ENCODE measurements at regions not wholly inside any gene's neighbourhood (a gene's known extent, or its start where the extent isn't known, plus 50 kb on each side); places are given as distances from the start of the nearest gene placed in this dataset.

GRCh38 chr6:103455275-103455674 is 1404.4 kb downstream of the HACE1 start:
- ChIA-PET POLR2A (no interaction called here), CTCF (no interaction called here)
- in situ Hi-C loops (cut with HindIII; ENCODE audit: low pct_unique_long_range_greater_than_20kb, low sequenced_read_pairs) = no loop called here
- H3K36me3 ChIP-seq (ENCODE audit: control insufficient read depth, insufficient read depth, low read length) = no peaks in the 10 kb centered on the region
- ATAC-seq (no peak), DNase-seq (ENCODE audit: low read depth, low spot score) (no peak)
- H3K9me3 ChIP-seq (ENCODE audit: control insufficient read depth, insufficient read depth, low read depth, low read length) = no peaks in the 10 kb centered on the region
- TF ChIP-seq SIN3A (IDR thresholded peaks at IDR 0.05; ENCODE audit: borderline replicate concordance, insufficient read depth, low read depth, low read length) = no peak
- TF ChIP-seq POLR2AphosphoS5 (IDR thresholded peaks at IDR 0.05; ENCODE audit: low read depth, low read length) = no peak
- no peak for TF ChIP-seq TCF7L2 (IDR thresholded peaks at IDR 0.05; ENCODE audit: low read depth, low read length)
- no peak for TF ChIP-seq CTCF (IDR thresholded peaks at IDR 0.05)
- TF ChIP-seq REST (IDR thresholded peaks at IDR 0.05; ENCODE audit: insufficient read depth in 1 of 2, low read depth in 2 of 2, low read length in 1 of 2) = no peak
- no peaks in the 10 kb centered on the region for H3K4me1 ChIP-seq (ENCODE audit: control insufficient read depth, insufficient read depth, low read length)
- no peak overlapping the region for H3K27ac ChIP-seq (ENCODE audit: low read length)
- no peak overlapping the region for H3K4me3 ChIP-seq (ENCODE audit: low read depth in 2 of 2, low read length in 2 of 2)
- intact Hi-C loops (cut with micrococcal nuclease; ENCODE audit: unreplicated experiment) = no loop called here
- H3K27me3 ChIP-seq (ENCODE audit: control insufficient read depth, insufficient read depth, low read length) = no peaks in the 10 kb centered on the region
- no TSS peak for BruUV-seq (replicated peaks)

GRCh38 chr6:103409475-103409874 is 1450.2 kb downstream of the HACE1 start:
- CTCF ChIA-PET = no interaction called here
- no TSS peak for BruUV-seq (replicated peaks)

More at GRCh38 chr6:103409475-103409874, 1450.2 kb downstream of the HACE1 start:
- intact Hi-C loops (cut with micrococcal nuclease; ENCODE audit: unreplicated experiment) (no loop called here), in situ Hi-C loops (cut with HindIII; ENCODE audit: low pct_unique_long_range_greater_than_20kb, low sequenced_read_pairs) (no loop called here)
- no peak for TF ChIP-seq TCF7L2 (IDR thresholded peaks at IDR 0.05; ENCODE audit: low read depth, low read length)
- no peak for TF ChIP-seq POLR2AphosphoS5 (IDR thresholded peaks at IDR 0.05; ENCODE audit: low read depth, low read length)
- no peak for TF ChIP-seq CTCF (IDR thresholded peaks at IDR 0.05)
- no peak for TF ChIP-seq SIN3A (IDR thresholded peaks at IDR 0.05; ENCODE audit: borderline replicate concordance, insufficient read depth, low read depth, low read length)
- no peak for TF ChIP-seq REST (IDR thresholded peaks at IDR 0.05; ENCODE audit: insufficient read depth in 1 of 2, low read depth in 2 of 2, low read length in 1 of 2)
- H3K9me3 ChIP-seq (ENCODE audit: control insufficient read depth, insufficient read depth, low read depth, low read length) = peaks cover 5% of the 10 kb centered on the region; the same call in 1 of the 2 replicates
- POLR2A ChIA-PET = no interaction called here
- H3K27ac ChIP-seq (ENCODE audit: low read length) = no peak overlapping the region
- H3K4me3 ChIP-seq (ENCODE audit: low read depth in 2 of 2, low read length in 2 of 2) = no peak overlapping the region
- no peaks in the 10 kb centered on the region for H3K36me3 ChIP-seq (ENCODE audit: control insufficient read depth, insufficient read depth, low read length)
- no peaks in the 10 kb centered on the region for H3K27me3 ChIP-seq (ENCODE audit: control insufficient read depth, insufficient read depth, low read length)
- ATAC-seq (no peak), DNase-seq (ENCODE audit: low read depth, low spot score) (no peak)
- no peaks in the 10 kb centered on the region for H3K4me1 ChIP-seq (ENCODE audit: control insufficient read depth, insufficient read depth, low read length)

All from Panc1 (cell line).